ENCODE measurements at regions not wholly inside any gene's neighbourhood (a gene's known extent, or its start where the extent isn't known, plus 50 kb on each side); places are given as distances from the start of the nearest gene placed in this dataset.
"Not testable (repeated sequence)": the region's sequence is repeated elsewhere in the genome, so short reads cannot be mapped to it uniquely, and the experiment has no call there.

- DNase-seq = no peak
These were observed 636.9 kb downstream of the ACTR3B start for GRCh38 chr7:153396475-153396874.

GRCh38 chr7:153397459-153397858, 637.9 kb downstream of the ACTR3B start:
- no peak for DNase-seq

- no peak for DNase-seq
These were observed 638.4 kb downstream of the ACTR3B start for GRCh38 chr7:153397906-153398305.

GRCh38 chr7:153398370-153398769, 638.8 kb downstream of the ACTR3B start:
- DNase-seq = no peak

- no peak for DNase-seq
These were observed 639.4 kb downstream of the ACTR3B start for GRCh38 chr7:153398789-153399553.

GRCh38 chr7:153399554-153399940, 640.0 kb downstream of the ACTR3B start:
- no peak for DNase-seq

- no peak for DNase-seq
These were observed 641.4 kb downstream of the ACTR3B start for GRCh38 chr7:153400735-153401593.

- DNase-seq = no peak
These were observed 642.5 kb downstream of the ACTR3B start for GRCh38 chr7:153401795-153402720.

GRCh38 chr7:153402721-153403541, 643.4 kb downstream of the ACTR3B start:
- DNase-seq = no peak

- no peak for DNase-seq
These were observed 644.6 kb downstream of the ACTR3B start for GRCh38 chr7:153404124-153404523.

GRCh38 chr7:153404781-153405279, 645.3 kb downstream of the ACTR3B start:
- no peak for DNase-seq

- DNase-seq = no peak
These were observed 646.3 kb upstream of the DPP6 start for GRCh38 chr7:153405704-153406485.

- DNase-seq = no peak
These were observed 645.7 kb upstream of the DPP6 start for GRCh38 chr7:153406486-153406872.

- no peak for DNase-seq
These were observed 644.7 kb upstream of the DPP6 start for GRCh38 chr7:153407291-153408046.

- DNase-seq = no peak
These were observed 643.5 kb upstream of the DPP6 start for GRCh38 chr7:153408360-153409335.

GRCh38 chr7:153409567-153410342, 642.4 kb upstream of the DPP6 start:
- DNase-seq = not testable (repeated sequence)

GRCh38 chr7:153410997-153411642, 641.1 kb upstream of the DPP6 start:
- DNase-seq = not testable (repeated sequence)

All from activated CD4-positive, alpha-beta T cell treated with anti-CD3 and anti-CD28 coated beads, Interleukin-2, amount 50 U/mL, for 16 hours (primary cell).